Hepatocyte (in vitro differentiated cells): ENCODE measurements at regions not wholly inside any gene's neighbourhood (a gene's known extent, or its start where the extent isn't known, plus 50 kb on each side); places are given as distances from the start of the nearest gene placed in this dataset.

Source experiments
- DNase-seq: peaks from one replicate; pipeline ENCODE4 v3.0.0-alpha.2; 2016; ENCODE audit warnings: low spot score
- H2AFZ ChIP-seq: fragments of 200-600 bp; sonication (generic); 2 replicates; pipeline ENCODE4 v1.6.0; 2016; ENCODE audit warnings: antibody characterized with exemption, mild to moderate bottlenecking
- H3K27ac ChIP-seq: fragments of 200-600 bp; sonication (generic); 2 replicates; pipeline ENCODE4 v1.5.1; 2016; ENCODE audit warnings: mild to moderate bottlenecking
- H3K27me3 ChIP-seq: fragments of 200-600 bp; sonication (generic); 2 replicates; pipeline ENCODE4 v1.6.1; 2016
- H3K36me3 ChIP-seq: fragments of 200-600 bp; sonication (generic); replicated peaks from 2 replicates; pipeline ENCODE4 v1.5.1; 2016; ENCODE audit warnings: low read depth; ENCODE audit not compliant: insufficient read depth
- H3K4me1 ChIP-seq: fragments of 200-600 bp; sonication (generic); 2 replicates; pipeline ENCODE4 v1.5.1; 2016; ENCODE audit warnings: mild to moderate bottlenecking, moderate library complexity; ENCODE audit not compliant: insufficient read depth
- H3K4me2 ChIP-seq: fragments of 200-600 bp; sonication (generic); 2 replicates; pipeline ENCODE4 v1.6.0; 2016
- H3K4me3 ChIP-seq: fragments of 200-600 bp; sonication (generic); 2 replicates; pipeline ENCODE4 v1.5.1; 2016; ENCODE audit warnings: mild to moderate bottlenecking
- H3K79me2 ChIP-seq: fragments of 200-600 bp; sonication (generic); 2 replicates; pipeline ENCODE4 v1.6.0; 2017; ENCODE audit warnings: mild to moderate bottlenecking
- H3K9me2 ChIP-seq: fragments of 200-600 bp; sonication (generic); replicated peaks from 2 replicates; pipeline ENCODE4 v1.6.0; 2017; ENCODE audit warnings: mild to moderate bottlenecking; ENCODE audit not compliant: insufficient read depth
- H3K9me3 ChIP-seq: fragments of 200-600 bp; sonication (generic); 2 replicates; pipeline ENCODE4 v1.5.1; 2016; ENCODE audit warnings: low read depth, mild to moderate bottlenecking
- H4K20me1 ChIP-seq: fragments of 200-600 bp; sonication (generic); 2 replicates; pipeline ENCODE4 v1.6.0; 2016; ENCODE audit warnings: mild to moderate bottlenecking; ENCODE audit not compliant: insufficient read depth, poor library complexity, severe bottlenecking
- EZH2 ChIP-seq: fragments of 200-600 bp; sonication (generic); IDR thresholded peaks from 2 replicates; pipeline ENCODE4 v1.6.1; 2016; ENCODE audit warnings: antibody characterized with exemption, mild to moderate bottlenecking, borderline replicate concordance
- EZH2phosphoT487 ChIP-seq: fragments of 200-600 bp; sonication (generic); IDR thresholded peaks from one replicate; pipeline ENCODE4 v1.6.1; 2018; ENCODE audit warnings: antibody characterized with exemption, mild to moderate bottlenecking, low read depth, moderate library complexity; ENCODE audit not compliant: unreplicated experiment, severe bottlenecking
- WGBS: methylation state at CpG from one replicate; pipeline ENCODE4 v1.1.6; 2016; ENCODE audit warnings: low lambda C conversion rate; ENCODE audit errors: missing lambda C conversion rate; 5-methylcytosine and 5-hydroxymethylcytosine counted together
- TF ChIP-seq, protein P1 (sequence below): fragments of 200-600 bp; sonication (generic); IDR thresholded peaks from 2 replicates; pipeline ENCODE4 v1.5.1; 2016; ENCODE audit warnings: antibody characterized with exemption, mild to moderate bottlenecking; ENCODE audit not compliant: poor library complexity

- Histone ChIP-seq H3K27ac (no peak overlapping the region), H4K20me1 (no peaks in the 10 kb centered on the region), H3K9me2 (no peaks in the 10 kb centered on the region), H2AFZ (no peak overlapping the region), H3K9me3 (no peaks in the 10 kb centered on the region), H3K4me1 (no peaks in the 10 kb centered on the region), H3K4me2 (no peak overlapping the region), H3K4me3 (no peak overlapping the region), H3K27me3 (no peaks in the 10 kb centered on the region), H3K79me2 (no peaks in the 10 kb centered on the region), H3K36me3 (no peaks in the 10 kb centered on the region)
- TF ChIP-seq EZH2, result no peak
- TF ChIP-seq EZH2phosphoT487, result no peak
- TF ChIP-seq, protein P1, sequence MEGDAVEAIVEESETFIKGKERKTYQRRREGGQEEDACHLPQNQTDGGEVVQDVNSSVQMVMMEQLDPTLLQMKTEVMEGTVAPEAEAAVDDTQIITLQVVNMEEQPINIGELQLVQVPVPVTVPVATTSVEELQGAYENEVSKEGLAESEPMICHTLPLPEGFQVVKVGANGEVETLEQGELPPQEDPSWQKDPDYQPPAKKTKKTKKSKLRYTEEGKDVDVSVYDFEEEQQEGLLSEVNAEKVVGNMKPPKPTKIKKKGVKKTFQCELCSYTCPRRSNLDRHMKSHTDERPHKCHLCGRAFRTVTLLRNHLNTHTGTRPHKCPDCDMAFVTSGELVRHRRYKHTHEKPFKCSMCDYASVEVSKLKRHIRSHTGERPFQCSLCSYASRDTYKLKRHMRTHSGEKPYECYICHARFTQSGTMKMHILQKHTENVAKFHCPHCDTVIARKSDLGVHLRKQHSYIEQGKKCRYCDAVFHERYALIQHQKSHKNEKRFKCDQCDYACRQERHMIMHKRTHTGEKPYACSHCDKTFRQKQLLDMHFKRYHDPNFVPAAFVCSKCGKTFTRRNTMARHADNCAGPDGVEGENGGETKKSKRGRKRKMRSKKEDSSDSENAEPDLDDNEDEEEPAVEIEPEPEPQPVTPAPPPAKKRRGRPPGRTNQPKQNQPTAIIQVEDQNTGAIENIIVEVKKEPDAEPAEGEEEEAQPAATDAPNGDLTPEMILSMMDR, result no peak
- no peak for DNase-seq
- WGBS, result 79% methylated on average over 3 of the region's 3 CpGs
Measured at GRCh38 chr4:57877047-57877458, 766.9 kb upstream of the IGFBP7 start.

DNA sequence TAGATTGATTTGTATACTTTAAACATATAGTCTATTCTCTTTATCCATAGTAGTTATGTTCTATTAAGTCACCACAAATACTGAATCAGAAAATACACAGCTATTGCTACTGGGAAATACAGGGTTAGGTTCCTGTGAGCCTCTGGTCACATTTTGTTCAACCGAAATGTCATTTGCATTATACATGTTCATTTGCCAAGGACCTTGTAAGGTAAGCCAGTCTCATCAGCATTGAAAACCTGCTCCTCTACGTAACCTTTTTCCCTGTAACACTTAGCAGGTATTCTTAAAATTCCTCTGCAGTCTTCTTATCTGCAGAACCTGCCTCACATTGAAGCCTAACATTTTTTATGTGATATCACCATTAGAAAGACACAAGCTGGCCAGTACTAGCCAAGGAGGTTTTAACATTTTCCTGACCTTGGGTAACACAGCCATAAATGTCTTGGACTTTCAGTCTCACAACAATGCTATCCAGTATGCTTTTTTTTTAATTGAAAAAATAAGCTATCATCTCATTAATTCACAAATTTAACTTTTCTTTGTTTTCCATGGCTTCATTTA lies 765.7 kb upstream of the IGFBP7 start:
- WGBS, result 87% methylated on average over 2 of the region's 2 CpGs

GRCh38 chr4:57866468-57867171 lies 756.4 kb upstream of the IGFBP7 start:
- DNase-seq, result no peak
- Histone ChIP-seq H3K79me2 (no peaks in the 10 kb centered on the region), H3K27me3 (no peaks in the 10 kb centered on the region), H3K9me3 (no peaks in the 10 kb centered on the region), H3K36me3 (no peaks in the 10 kb centered on the region), H3K27ac (no peak overlapping the region), H3K4me2 (no peak overlapping the region), H3K9me2 (no peaks in the 10 kb centered on the region), H2AFZ (no peak overlapping the region), H3K4me1 (no peaks in the 10 kb centered on the region), H4K20me1 (no peaks in the 10 kb centered on the region), H3K4me3 (no peak overlapping the region)
- TF ChIP-seq, protein P1, result no peak
- no peak for TF ChIP-seq EZH2
- no peak for TF ChIP-seq EZH2phosphoT487
- WGBS, result 72% methylated on average over 2 of the region's 2 CpGs

More for the DNA sequence above, 765.7 kb upstream of the IGFBP7 start:
- Histone ChIP-seq H4K20me1 (no peaks in the 10 kb centered on the region), H3K9me2 (no peaks in the 10 kb centered on the region), H3K9me3 (no peaks in the 10 kb centered on the region), H3K4me3 (no peak overlapping the region), H3K27ac (no peak overlapping the region), H3K36me3 (no peaks in the 10 kb centered on the region), H2AFZ (no peak overlapping the region), H3K4me1 (no peaks in the 10 kb centered on the region), H3K79me2 (no peaks in the 10 kb centered on the region), H3K27me3 (no peaks in the 10 kb centered on the region), H3K4me2 (no peak overlapping the region)
- DNase-seq, result no peak
- no peak for TF ChIP-seq EZH2phosphoT487
- TF ChIP-seq, protein P1, result no peak
- TF ChIP-seq EZH2, result no peak
